Panc1 (cell line): ENCODE measurements at regions not wholly inside any gene's neighbourhood (a gene's known extent, or its start where the extent isn't known, plus 50 kb on each side); places are given as distances from the start of the nearest gene placed in this dataset.

Source experiments
- ATAC-seq: fragments of 200-7000 bp; cut with Tn5 transposase; 2 replicates; pipeline ENCODE4 v1.9.1; 2020; ENCODE audit warnings: mild to moderate bottlenecking, moderate library complexity
- BruUV-seq: library from RNA; stranded (reverse); fragments of 400-500 nt; replicated peaks from 2 replicates; lab custom pipeline; 2021; lab: Mats Ljungman, UMichigan
- CTCF ChIA-PET: fragments of 300-600 bp; sonication (Branson Sonifier 250); formaldehyde crosslinking; loops from one replicate; lab custom pipeline; 2022; ENCODE audit warnings: antibody characterized with exemption; lab: Charles Lee
- POLR2A ChIA-PET: fragments of 300-600 bp; sonication (Branson Sonifier 250); formaldehyde crosslinking; loops from one replicate; lab custom pipeline; 2022; ENCODE audit warnings: antibody characterized with exemption; lab: Charles Lee
- DNase-seq: peaks from one replicate; pipeline ENCODE4 v3.0.0-alpha.2; 2010; ENCODE audit warnings: low read depth, low spot score
- H3K27ac ChIP-seq: 2 replicates; pipeline ENCODE4 v1.5.1; 2011; ENCODE audit warnings: mild to moderate bottlenecking, low read length, inconsistent platforms
- H3K27me3 ChIP-seq: fragments of 200-500 bp; sonication (Bioruptor generic); 2 replicates; pipeline ENCODE4 v1.6.0; 2014; ENCODE audit warnings: low read length, inconsistent platforms; ENCODE audit not compliant: control insufficient read depth, insufficient read depth
- H3K36me3 ChIP-seq: fragments of 200-500 bp; sonication (Bioruptor generic); 2 replicates; pipeline ENCODE4 v1.5.1; 2014; ENCODE audit warnings: inconsistent platforms, mild to moderate bottlenecking, low read length, moderate library complexity; ENCODE audit not compliant: control insufficient read depth, insufficient read depth
- H3K4me1 ChIP-seq: 2 replicates; pipeline ENCODE4 v1.5.1; 2011; ENCODE audit warnings: inconsistent platforms, mild to moderate bottlenecking, low read length, moderate library complexity; ENCODE audit not compliant: control insufficient read depth, insufficient read depth
- H3K4me3 ChIP-seq, 2 experiments: 2 replicates each; pipeline ENCODE4 v1.5.1; 2011 to 2012; ENCODE audit warnings: low read depth in 2 of 2, low read length in 2 of 2, mild to moderate bottlenecking in 2 of 2, inconsistent platforms in 1 of 2, moderate library complexity in 1 of 2
- H3K9me3 ChIP-seq: fragments of 200-500 bp; sonication (Bioruptor generic); 2 replicates; pipeline ENCODE4 v1.5.1; 2014; ENCODE audit warnings: low read depth, mild to moderate bottlenecking, inconsistent platforms, low read length, moderate library complexity; ENCODE audit not compliant: control insufficient read depth, insufficient read depth
- CTCF ChIP-seq: fragments of 450-650 bp; IDR thresholded peaks from 2 replicates; pipeline ENCODE4 v1.5.1; 2017; ENCODE audit warnings: mild to moderate bottlenecking
- POLR2AphosphoS5 ChIP-seq: IDR thresholded peaks from 2 replicates; pipeline ENCODE4 v1.6.1; 2012; ENCODE audit warnings: mild to moderate bottlenecking, low read depth, low read length, moderate library complexity
- REST ChIP-seq, 2 experiments: IDR thresholded peaks; 2 replicates each; pipeline ENCODE4 v1.6.1; 2011 to 2012; ENCODE audit warnings: low read depth in 2 of 2, control low read depth in 1 of 2, low read length in 1 of 2, mild to moderate bottlenecking in 1 of 2, moderate library complexity in 1 of 2; ENCODE audit not compliant: insufficient read depth in 1 of 2
- SIN3A ChIP-seq: IDR thresholded peaks from 2 replicates; pipeline ENCODE4 v1.6.1; 2012; ENCODE audit warnings: low read depth, mild to moderate bottlenecking, low read length, moderate library complexity, borderline replicate concordance; ENCODE audit not compliant: insufficient read depth
- TCF7L2 ChIP-seq: IDR thresholded peaks from 2 replicates; pipeline ENCODE4 v1.6.1; 2011; ENCODE audit warnings: mild to moderate bottlenecking, low read depth, low read length, inconsistent platforms
- in situ Hi-C: cut with HindIII; loops from 2 replicates; pipeline ENCODE4 v1.10.0; 2016; ENCODE audit warnings: low sequenced_read_pairs, low pct_unique_long_range_greater_than_20kb
- intact Hi-C: fragments of 100-400 bp; cut with micrococcal nuclease; formaldehyde crosslinking; loops from one replicate; pipeline ENCODE4 v1.10.0; 2022; ENCODE audit not compliant: unreplicated experiment

- CTCF ChIA-PET, result no interaction called here
- Histone ChIP-seq H3K9me3 (no peaks in the 10 kb centered on the region), H3K4me1 (no peaks in the 10 kb centered on the region), H3K36me3 (no peaks in the 10 kb centered on the region), H3K4me3 (no peak overlapping the region), H3K27me3 (no peaks in the 10 kb centered on the region), H3K27ac (no peak overlapping the region)
- DNase-seq (no peak), ATAC-seq (no peak)
- TF ChIP-seq TCF7L2, result no peak
- no peak for TF ChIP-seq POLR2AphosphoS5
- no peak for TF ChIP-seq CTCF
- TF ChIP-seq SIN3A, result no peak
- TF ChIP-seq REST (IDR thresholded peaks at IDR 0.05; ENCODE audit: insufficient read depth in 1 of 2, low read depth in 2 of 2, low read length in 1 of 2), result no peak
- in situ Hi-C loops (no loop called here), intact Hi-C loops (no loop called here)
- POLR2A ChIA-PET, result no interaction called here
- BruUV-seq, result no TSS peak
Observed at GRCh38 chr2:8116661-8117060, 565.2 kb upstream of the ID2 start.

GRCh38 chr2:8118940-8119781 is 562.7 kb upstream of the ID2 start:
- CTCF ChIA-PET, result no interaction called here
- intact Hi-C loops, result no loop called here
- no peak for DNase-seq
- no peak for TF ChIP-seq POLR2AphosphoS5
- TF ChIP-seq REST (IDR thresholded peaks at IDR 0.05; ENCODE audit: insufficient read depth in 1 of 2, low read depth in 2 of 2, low read length in 1 of 2), result no peak
- TF ChIP-seq SIN3A, result no peak
- TF ChIP-seq CTCF, result no peak
- no peak for TF ChIP-seq TCF7L2
- no peaks in the 10 kb centered on the region for H3K36me3 ChIP-seq
- H3K4me3 ChIP-seq, result no peak overlapping the region
- no peak for ATAC-seq
- H3K9me3 ChIP-seq, result no peaks in the 10 kb centered on the region
- H3K27ac ChIP-seq, result no peak overlapping the region
- in situ Hi-C loops, result no loop called here
- no peaks in the 10 kb centered on the region for H3K4me1 ChIP-seq
- H3K27me3 ChIP-seq, result no peaks in the 10 kb centered on the region
- POLR2A ChIA-PET, result interaction anchor here (0.6 kb wide), 1 partner anchor 563 kb away, joined by 4 read pairs; no protein-coding TSS in a partner anchor
- no TSS peak for BruUV-seq
